ENCODE measurements at regions not wholly inside any gene's neighbourhood (a gene's known extent, or its start where the extent isn't known, plus 50 kb on each side); places are given as distances from the start of the nearest gene placed in this dataset.

- in situ Hi-C loops (cut with HindIII; ENCODE audit: extremely low pct_ligation_motif_present, low pct_unique_long_range_greater_than_20kb) (no loop called here), intact Hi-C loops (cut with micrococcal nuclease; ENCODE audit: unreplicated experiment) (no loop called here)
- no peaks in the 10 kb centered on the region for H3K9me3 ChIP-seq (ENCODE audit: low read length)
- H3K4me1 ChIP-seq (ENCODE audit: insufficient read depth, low read length), result peaks cover 36% of the 10 kb centered on the region
- no peak for ATAC-seq
- DNase-seq (ENCODE audit: low spot score), result no peak
- no peaks in the 10 kb centered on the region for H3K27me3 ChIP-seq (ENCODE audit: control insufficient read depth in 1 of 2, insufficient read depth in 2 of 2, low read length in 2 of 2)
- H3K27ac ChIP-seq (ENCODE audit: extremely low read length, insufficient read depth, low read length), result no peak overlapping the region
- no peaks in the 10 kb centered on the region for H3K79me2 ChIP-seq (ENCODE audit: insufficient read depth, low read length)
- no TSS peak for BruUV-seq (replicated peaks)
- CTCF ChIA-PET (ENCODE audit: low intra/inter-chr PET ratio, low total read pairs), result no interaction called here
- POLR2A ChIA-PET, result interaction anchor here (1.0 to 3.4 kb wide), 2 partner anchors 11 to 97 kb away, joined by 3 to 47 read pairs; a partner anchor contains a TSS
- 25% methylated on average over 1 of the region's 1 CpG for WGBS (ENCODE audit: low lambda C conversion rate)
- no peaks in the 10 kb centered on the region for H3K36me3 ChIP-seq (replicated peaks in 1 of 2; ENCODE audit: control insufficient read depth in 1 of 2, insufficient read depth in 2 of 2, low read length in 2 of 2)
- no peak overlapping the region for H3K9ac ChIP-seq (ENCODE audit: insufficient read depth, low read depth, low read length)
- no peaks in the 10 kb centered on the region for H4K20me1 ChIP-seq (ENCODE audit: insufficient read depth, low read length)
- no peak for FAIRE-seq
- no peak overlapping the region for H3K4me3 ChIP-seq (replicated peaks in 1 of 3; ENCODE audit: insufficient read depth in 1 of 3, low read depth in 2 of 3, low read length in 3 of 3)
- no peak overlapping the region for H3K4me2 ChIP-seq (ENCODE audit: low read depth, low read length)
- H2AFZ ChIP-seq (ENCODE audit: low read length), result no peak overlapping the region
- no peak for TF ChIP-seq ZFP82 (CRISPR knock-in tag; IDR thresholded peaks at IDR 0.05; ENCODE audit: borderline replicate concordance)
- no peak for TF ChIP-seq ZNF850 (CRISPR knock-in tag; conservative IDR thresholded peaks at IDR 0.05)
- TF ChIP-seq NFYB (CRISPR knock-in tag; IDR thresholded peaks at IDR 0.05), result no peak
- TF ChIP-seq RELA (CRISPR knock-in tag; IDR thresholded peaks at IDR 0.05), result no peak
- no peak for TF ChIP-seq ADNP (CRISPR knock-in tag; IDR thresholded peaks at IDR 0.05)
- TF ChIP-seq FOXO4 (CRISPR knock-in tag; conservative IDR thresholded peaks at IDR 0.05), result no peak
- TF ChIP-seq CTCF (CRISPR knock-in tag; IDR thresholded peaks at IDR 0.05), result no peak
- no peak for TF ChIP-seq FOXA3 (CRISPR knock-in tag; IDR thresholded peaks at IDR 0.05)
- no peak for TF ChIP-seq ZNF275 (CRISPR knock-in tag; IDR thresholded peaks at IDR 0.05; ENCODE audit: borderline replicate concordance)
- TF ChIP-seq ZFX (CRISPR knock-in tag; IDR thresholded peaks at IDR 0.05; ENCODE audit: low read depth), result no peak
- no peak for TF ChIP-seq ZNF460 (CRISPR knock-in tag; IDR thresholded peaks at IDR 0.05; ENCODE audit: borderline replicate concordance)
- no peak for TF ChIP-seq ZBTB25 (CRISPR knock-in tag; IDR thresholded peaks at IDR 0.05)
- no peak for TF ChIP-seq STAT5B (CRISPR knock-in tag; IDR thresholded peaks at IDR 0.05)
- no peak for TF ChIP-seq FUBP1 (CRISPR knock-in tag; IDR thresholded peaks at IDR 0.05; ENCODE audit: borderline replicate concordance)
- TF ChIP-seq ZNF7 (CRISPR knock-in tag; IDR thresholded peaks at IDR 0.05), result no peak
- no peak for TF ChIP-seq FOXP4 (CRISPR knock-in tag; IDR thresholded peaks at IDR 0.05)
- no peak for TF ChIP-seq FOXK1 (CRISPR knock-in tag; IDR thresholded peaks at IDR 0.05; ENCODE audit: borderline replicate concordance, low read depth)
Observed at GRCh38 chr6:27797960-27798359, 114.2 kb downstream of the OR2B2 start.

Data from HepG2 (cell line).